Loucy (cell line): ENCODE measurements at regions not wholly inside any gene's neighbourhood (a gene's known extent, or its start where the extent isn't known, plus 50 kb on each side); places are given as distances from the start of the nearest gene placed in this dataset.

Experiments used
- EZH2phosphoT487 ChIP-seq: fragments of 200-600 bp; IDR thresholded peaks from 2 replicates; pipeline ENCODE4 v1.6.1; 2018; ENCODE audit warnings: antibody characterized with exemption, mild to moderate bottlenecking, moderate library complexity, borderline replicate concordance
- TF ChIP-seq, protein P1 (sequence below): fragments of 200-600 bp; sonication (generic); conservative IDR thresholded peaks from 2 replicates; pipeline ENCODE4 v1.5.1; 2014; ENCODE audit warnings: mild to moderate bottlenecking, antibody characterized with exemption, low read length

- TF ChIP-seq, protein P1, sequence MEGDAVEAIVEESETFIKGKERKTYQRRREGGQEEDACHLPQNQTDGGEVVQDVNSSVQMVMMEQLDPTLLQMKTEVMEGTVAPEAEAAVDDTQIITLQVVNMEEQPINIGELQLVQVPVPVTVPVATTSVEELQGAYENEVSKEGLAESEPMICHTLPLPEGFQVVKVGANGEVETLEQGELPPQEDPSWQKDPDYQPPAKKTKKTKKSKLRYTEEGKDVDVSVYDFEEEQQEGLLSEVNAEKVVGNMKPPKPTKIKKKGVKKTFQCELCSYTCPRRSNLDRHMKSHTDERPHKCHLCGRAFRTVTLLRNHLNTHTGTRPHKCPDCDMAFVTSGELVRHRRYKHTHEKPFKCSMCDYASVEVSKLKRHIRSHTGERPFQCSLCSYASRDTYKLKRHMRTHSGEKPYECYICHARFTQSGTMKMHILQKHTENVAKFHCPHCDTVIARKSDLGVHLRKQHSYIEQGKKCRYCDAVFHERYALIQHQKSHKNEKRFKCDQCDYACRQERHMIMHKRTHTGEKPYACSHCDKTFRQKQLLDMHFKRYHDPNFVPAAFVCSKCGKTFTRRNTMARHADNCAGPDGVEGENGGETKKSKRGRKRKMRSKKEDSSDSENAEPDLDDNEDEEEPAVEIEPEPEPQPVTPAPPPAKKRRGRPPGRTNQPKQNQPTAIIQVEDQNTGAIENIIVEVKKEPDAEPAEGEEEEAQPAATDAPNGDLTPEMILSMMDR, result no peak
- no peak for TF ChIP-seq EZH2phosphoT487
These were observed 737.6 kb upstream of the NUDT12 start for GRCh38 chr5:104299998-104300706.
